SK-N-SH (cell line): ENCODE measurements at regions not wholly inside any gene's neighbourhood (a gene's known extent, or its start where the extent isn't known, plus 50 kb on each side); places are given as distances from the start of the nearest gene placed in this dataset.

Experiments used
- CTCF ChIA-PET: fragments of 300-600, 350-600 bp; formaldehyde crosslinking; extraction: SDS; loops from one replicate; lab custom pipeline; 2021; lab: Yijun Ruan, JAX
- POLR2A ChIA-PET: fragments of 350-600 bp; sonication (Branson Sonifier 250); formaldehyde crosslinking; extraction: SDS; loops from one replicate; lab custom pipeline; 2020; ENCODE audit warnings: antibody characterized with exemption, inconsistent platforms; lab: Yijun Ruan, JAX
- DNase-seq: peaks from one replicate; pipeline ENCODE4 v3.0.0; 2012
- H2AFZ ChIP-seq: fragments of 200-600 bp; sonication (generic); 2 replicates; pipeline ENCODE4 v1.8.1; 2016; ENCODE audit warnings: antibody characterized with exemption, mild to moderate bottlenecking, low read depth
- H3F3A ChIP-seq: fragments of 200-600 bp; sonication (generic); replicated peaks from 2 replicates; pipeline ENCODE3; 2016; ENCODE audit warnings: antibody characterized with exemption, mild to moderate bottlenecking; ENCODE audit not compliant: insufficient read depth
- H3K27ac ChIP-seq, 2 experiments: fragments of 200-500 bp in 1 of 2; fragments of 200-600 bp in 1 of 2; sonication (Bioruptor generic) in 1 of 2; sonication (generic), shearing (Covaris generic) in 1 of 2; 2 replicates each; pipeline versions ENCODE4 v1.5.1 to v1.6.1; 2014 to 2016; ENCODE audit warnings: low read depth in 2 of 2, inconsistent platforms in 1 of 2, low read length in 1 of 2, mild to moderate bottlenecking in 1 of 2, mixed read lengths in 1 of 2
- H3K27me3 ChIP-seq: fragments of 200-600 bp; sonication (generic), shearing (Covaris generic); 2 replicates; pipeline ENCODE4 v1.6.1; 2016; ENCODE audit warnings: mixed run types; ENCODE audit not compliant: insufficient read depth
- H3K36me3 ChIP-seq, 2 experiments: fragments of 200-500 bp in 1 of 2; fragments of 200-600 bp in 1 of 2; sonication (Bioruptor generic) in 1 of 2; sonication (generic) in 1 of 2; replicated peaks in 1 of 2; 2 replicates each; pipeline versions ENCODE3 to v1.5.1; 2014 to 2016; ENCODE audit warnings: low read length in 1 of 2, mild to moderate bottlenecking in 1 of 2; ENCODE audit not compliant: insufficient read depth in 2 of 2, control insufficient read depth in 1 of 2
- H3K4me1 ChIP-seq, 2 experiments: fragments of 200-500 bp in 1 of 2; fragments of 200-600 bp in 1 of 2; sonication (Bioruptor generic) in 1 of 2; sonication (generic), shearing (Covaris generic) in 1 of 2; 2 replicates each; pipeline versions ENCODE4 v1.5.1 to v1.6.1; 2014 to 2016; ENCODE audit warnings: low read depth in 1 of 2, low read length in 1 of 2, mixed run types in 1 of 2; ENCODE audit not compliant: insufficient read depth in 2 of 2, control insufficient read depth in 1 of 2
- H3K4me2 ChIP-seq: fragments of 200-600 bp; sonication (generic), shearing (Covaris generic); 2 replicates; pipeline ENCODE4 v1.6.1; 2017; ENCODE audit warnings: mixed run types
- H3K4me3 ChIP-seq, 2 experiments: fragments of 200-500 bp in 1 of 2; fragments of 200-600 bp in 1 of 2; sonication (Bioruptor generic) in 1 of 2; sonication (generic), shearing (Covaris generic) in 1 of 2; 2 replicates each; pipeline versions ENCODE4 v1.5.1 to v1.8.1; 2014 to 2016; ENCODE audit warnings: low read depth in 2 of 2, inconsistent platforms in 1 of 2, low read length in 1 of 2, mild to moderate bottlenecking in 1 of 2, mixed read lengths in 1 of 2, moderate library complexity in 1 of 2
- H3K79me2 ChIP-seq: fragments of 200-600 bp; sonication (generic); 2 replicates; pipeline ENCODE4 v1.8.1; 2017; ENCODE audit warnings: mild to moderate bottlenecking; ENCODE audit not compliant: insufficient read depth
- H3K9ac ChIP-seq: fragments of 200-600 bp; sonication (generic); 2 replicates; pipeline ENCODE4 v1.6.1; 2017; ENCODE audit warnings: mixed run types
- H3K9me2 ChIP-seq: fragments of 200-600 bp; sonication (generic); 2 replicates; pipeline ENCODE4 v1.6.1; 2017; ENCODE audit warnings: mixed run types
- H3K9me3 ChIP-seq: fragments of 200-600 bp; sonication (generic); 2 replicates; pipeline ENCODE4 v1.6.1; 2017; ENCODE audit warnings: mixed run types, mild to moderate bottlenecking, moderate library complexity
- H4K20me1 ChIP-seq: fragments of 200-600 bp; sonication (generic); 2 replicates; pipeline ENCODE4 v1.6.1; 2017; ENCODE audit warnings: mild to moderate bottlenecking, mixed run types; ENCODE audit not compliant: insufficient read depth
- ELF1 ChIP-seq: IDR thresholded peaks from 2 replicates; pipeline ENCODE4 v1.4.0; 2012
- EP300 ChIP-seq, 2 experiments: IDR thresholded peaks; 2 replicates each; pipeline versions ENCODE4 v1.4.0 to v1.6.1; 2012; ENCODE audit warnings: borderline replicate concordance in 1 of 2, low read depth in 1 of 2, low read length in 1 of 2
- EZH2phosphoT487 ChIP-seq: fragments of 200-600 bp; sonication (generic); IDR thresholded peaks from 2 replicates; pipeline ENCODE4 v1.6.1; 2017; ENCODE audit warnings: low read depth, mixed run types, mild to moderate bottlenecking, antibody characterized with exemption, moderate library complexity, borderline replicate concordance
- FOSL2 ChIP-seq: IDR thresholded peaks from 2 replicates; pipeline ENCODE4 v1.4.0; 2012; ENCODE audit warnings: low read depth, mild to moderate bottlenecking, moderate library complexity, borderline replicate concordance
- JUND ChIP-seq: IDR thresholded peaks from 2 replicates; pipeline ENCODE4 v1.4.0; 2012
- MEF2A ChIP-seq: IDR thresholded peaks from 2 replicates; pipeline ENCODE4 v1.4.0; 2012; ENCODE audit warnings: low read depth, borderline replicate concordance
- NFIC ChIP-seq: IDR thresholded peaks from 2 replicates; pipeline ENCODE4 v1.4.0; 2012; ENCODE audit warnings: borderline replicate concordance
- NRF1 ChIP-seq: IDR thresholded peaks from 2 replicates; pipeline ENCODE4 v1.6.1; 2012; ENCODE audit warnings: low read depth, mild to moderate bottlenecking, low read length
- RAD21 ChIP-seq: IDR thresholded peaks from 2 replicates; pipeline ENCODE4 v1.6.1; 2012; ENCODE audit warnings: mild to moderate bottlenecking, low read length
- RCOR1 ChIP-seq: fragments of 150-350 bp; IDR thresholded peaks from 2 replicates; pipeline ENCODE4 v1.6.1; 2017; ENCODE audit warnings: antibody characterized with exemption, low read length
- RFX5 ChIP-seq: IDR thresholded peaks from 2 replicates; pipeline ENCODE4 v1.6.1; 2012; ENCODE audit warnings: mild to moderate bottlenecking, improper control_type of control experiment, low read length
- TAF1 ChIP-seq: IDR thresholded peaks from 2 replicates; pipeline ENCODE4 v1.6.1; 2012; ENCODE audit warnings: low read depth, mild to moderate bottlenecking, low read length, moderate library complexity, borderline replicate concordance
- TEAD4 ChIP-seq: IDR thresholded peaks from 2 replicates; pipeline ENCODE4 v1.4.0; 2012; ENCODE audit warnings: mild to moderate bottlenecking, borderline replicate concordance; ENCODE audit not compliant: insufficient read depth
- YY1 ChIP-seq: IDR thresholded peaks from 2 replicates; pipeline ENCODE4 v1.4.0; 2012; ENCODE audit warnings: low read depth, mild to moderate bottlenecking
- ZBTB33 ChIP-seq: IDR thresholded peaks from 2 replicates; pipeline ENCODE4 v1.4.0; 2012; ENCODE audit warnings: low read depth, borderline replicate concordance
- WGBS: methylation state at CpG from one replicate; pipeline ENCODE4 v1.1.6; 2017; ENCODE audit warnings: low lambda C conversion rate; 5-methylcytosine and 5-hydroxymethylcytosine counted together
- TF ChIP-seq, protein P1 (sequence below): IDR thresholded peaks from 2 replicates; pipeline ENCODE4 v1.4.0; 2012; ENCODE audit warnings: low read depth
- TF ChIP-seq, protein P2 (sequence below): IDR thresholded peaks from 2 replicates; pipeline ENCODE4; 2012

- Histone ChIP-seq H3K27ac (no peak overlapping the region), H3K36me3 (no peaks in the 10 kb centered on the region), H2AFZ (no peak overlapping the region), H3K9me2 (no peaks in the 10 kb centered on the region), H3K27me3 (0 out of 2 replicates have a peak, but pooled peaks cover 4% of the 10 kb centered on the region), H3K79me2 (no peaks in the 10 kb centered on the region), H4K20me1 (no peaks in the 10 kb centered on the region), H3K9ac (no peak overlapping the region), H3K4me1 (no peaks in the 10 kb centered on the region), H3F3A (no peaks in the 10 kb centered on the region), H3K4me2 (no peak overlapping the region), H3K9me3 (no peaks in the 10 kb centered on the region), H3K4me3 (no peak overlapping the region)
- POLR2A ChIA-PET = no interaction called here
- CTCF ChIA-PET = no interaction called here
- WGBS = 2% methylated on average over 3 of the region's 3 CpGs
- DNase-seq = no peak
- TF ChIP-seq MEF2A = no peak
- TF ChIP-seq FOSL2 = no peak
Observed at GRCh38 chr7:49341849-49342248, 417.5 kb downstream of the CDC14C start.

DNA sequence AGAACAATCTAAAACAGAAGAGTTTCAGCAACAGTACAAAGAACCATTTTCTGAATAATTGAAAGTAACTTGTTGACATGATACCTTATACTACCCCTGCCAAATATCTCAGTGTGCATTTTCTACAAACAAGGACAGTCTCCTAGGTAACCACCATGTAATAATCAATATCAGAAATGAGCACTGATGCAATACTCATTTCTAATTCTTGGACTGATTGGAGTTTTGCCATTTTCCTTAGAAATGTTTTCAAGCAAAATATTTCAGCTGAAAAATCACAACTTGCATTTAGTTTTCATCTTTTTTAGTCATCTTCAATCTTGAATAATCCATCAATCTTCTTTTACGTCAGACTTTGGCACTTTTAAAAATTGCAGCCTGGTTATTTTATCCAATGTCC, 420.2 kb downstream of the CDC14C start:
- ChIA-PET CTCF (no interaction called here), POLR2A (no interaction called here)
- Histone ChIP-seq H3K4me2 (no peak overlapping the region), H3K79me2 (no peaks in the 10 kb centered on the region), H3K9me2 (no peaks in the 10 kb centered on the region), H3K4me3 (no peak overlapping the region), H3K36me3 (no peaks in the 10 kb centered on the region), H3K9me3 (no peaks in the 10 kb centered on the region), H3K9ac (no peak overlapping the region), H3F3A (no peaks in the 10 kb centered on the region), H2AFZ (no peak overlapping the region), H4K20me1 (no peaks in the 10 kb centered on the region), H3K27me3 (no peaks in the 10 kb centered on the region), H3K4me1 (no peaks in the 10 kb centered on the region), H3K27ac (no peak overlapping the region)
- no peak for DNase-seq
- WGBS = 2% methylated on average over 1 of the region's 1 CpG
- TF ChIP-seq EP300 (IDR thresholded peaks at IDR 0.05; ENCODE audit: borderline replicate concordance in 1 of 2, low read depth in 1 of 2, low read length in 1 of 2) (no peak), EZH2phosphoT487 (no peak), NFIC (no peak), TEAD4 (no peak), TAF1 (no peak), RFX5 (no peak), NRF1 (no peak), ELF1 (no peak), YY1 (no peak), JUND (no peak), ZBTB33 (no peak), RCOR1 (no peak), RAD21 (no peak)
- TF ChIP-seq, protein P1, sequence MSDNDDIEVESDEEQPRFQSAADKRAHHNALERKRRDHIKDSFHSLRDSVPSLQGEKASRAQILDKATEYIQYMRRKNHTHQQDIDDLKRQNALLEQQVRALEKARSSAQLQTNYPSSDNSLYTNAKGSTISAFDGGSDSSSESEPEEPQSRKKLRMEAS = no peak
- TF ChIP-seq, protein P2, sequence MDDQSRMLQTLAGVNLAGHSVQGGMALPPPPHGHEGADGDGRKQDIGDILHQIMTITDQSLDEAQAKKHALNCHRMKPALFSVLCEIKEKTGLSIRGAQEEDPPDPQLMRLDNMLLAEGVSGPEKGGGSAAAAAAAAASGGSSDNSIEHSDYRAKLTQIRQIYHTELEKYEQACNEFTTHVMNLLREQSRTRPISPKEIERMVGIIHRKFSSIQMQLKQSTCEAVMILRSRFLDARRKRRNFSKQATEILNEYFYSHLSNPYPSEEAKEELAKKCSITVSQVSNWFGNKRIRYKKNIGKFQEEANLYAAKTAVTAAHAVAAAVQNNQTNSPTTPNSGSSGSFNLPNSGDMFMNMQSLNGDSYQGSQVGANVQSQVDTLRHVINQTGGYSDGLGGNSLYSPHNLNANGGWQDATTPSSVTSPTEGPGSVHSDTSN = no peak
